ENCODE measurements at regions not wholly inside any gene's neighbourhood (a gene's known extent, or its start where the extent isn't known, plus 50 kb on each side); places are given as distances from the start of the nearest gene placed in this dataset.

GRCh38 chr22:45077286-45077685, 67.5 kb upstream of the PHF21B start:
- no peak for TF ChIP-seq CTCF (IDR thresholded peaks at IDR 0.05)
- no peak for TF ChIP-seq EZH2 (IDR thresholded peaks at IDR 0.05; ENCODE audit: borderline replicate concordance, insufficient read depth, low read depth, low read length, poor library complexity, severe bottlenecking)
